ENCODE measurements at regions not wholly inside any gene's neighbourhood (a gene's known extent, or its start where the extent isn't known, plus 50 kb on each side); places are given as distances from the start of the nearest gene placed in this dataset.

- H3K27me3 ChIP-seq = no peaks in the 10 kb centered on the region
- TF ChIP-seq CTCF (IDR thresholded peaks at IDR 0.05) = no peak
- DNase-seq (no peak), ATAC-seq (no peak)
- H3K4me1 ChIP-seq = no peaks in the 10 kb centered on the region
- intact Hi-C loops (cut with DNase I) = no loop called here
- H3K27ac ChIP-seq = no peak overlapping the region
- H3K4me3 ChIP-seq = no peak overlapping the region
- H3K36me3 ChIP-seq = no peaks in the 10 kb centered on the region
- no peaks in the 10 kb centered on the region for H3K9me3 ChIP-seq
Measured at GRCh38 chr10:91135113-91135512, 85.3 kb upstream of the PCGF5 start.

DNA sequence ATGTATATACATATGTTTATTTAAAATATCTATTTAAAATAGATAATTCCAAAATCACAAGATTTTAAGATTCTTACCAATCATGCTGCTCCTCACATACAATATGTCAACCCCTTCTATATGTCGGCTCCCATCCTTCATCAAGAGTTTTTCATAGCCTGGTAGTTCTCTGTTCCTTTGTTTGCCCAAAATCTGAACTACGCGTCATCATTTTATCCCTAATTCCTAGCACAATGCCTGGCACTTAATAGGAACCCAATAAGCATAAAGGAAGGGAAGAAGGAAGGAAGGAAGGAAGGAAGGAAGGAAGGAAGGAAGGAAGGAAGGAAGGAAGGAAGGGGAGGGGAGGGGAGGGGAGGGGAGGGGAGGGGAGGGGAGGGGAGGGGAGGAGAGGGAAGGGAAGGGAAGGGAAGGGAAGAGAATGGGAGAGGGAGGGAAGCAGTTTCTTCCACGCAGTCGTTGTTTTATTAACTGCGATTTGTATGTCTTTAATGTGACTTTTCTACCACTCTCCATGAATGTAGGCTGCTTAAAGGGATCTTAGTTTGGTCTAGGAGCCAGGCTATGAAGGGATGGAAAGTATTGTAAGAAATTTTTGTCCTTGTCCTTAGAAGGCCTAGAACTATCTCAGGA, 83.3 kb upstream of the PCGF5 start:
- H3K9me3 ChIP-seq = no peaks in the 10 kb centered on the region
- ATAC-seq (no peak), DNase-seq (no peak)
- H3K4me3 ChIP-seq = no peak overlapping the region
- no peak overlapping the region for H3K27ac ChIP-seq
- no peak for TF ChIP-seq CTCF (IDR thresholded peaks at IDR 0.05)
- H3K4me1 ChIP-seq = no peaks in the 10 kb centered on the region
- H3K36me3 ChIP-seq = no peaks in the 10 kb centered on the region
- H3K27me3 ChIP-seq = no peaks in the 10 kb centered on the region
- intact Hi-C loops (cut with DNase I) = no loop called here

DNA sequence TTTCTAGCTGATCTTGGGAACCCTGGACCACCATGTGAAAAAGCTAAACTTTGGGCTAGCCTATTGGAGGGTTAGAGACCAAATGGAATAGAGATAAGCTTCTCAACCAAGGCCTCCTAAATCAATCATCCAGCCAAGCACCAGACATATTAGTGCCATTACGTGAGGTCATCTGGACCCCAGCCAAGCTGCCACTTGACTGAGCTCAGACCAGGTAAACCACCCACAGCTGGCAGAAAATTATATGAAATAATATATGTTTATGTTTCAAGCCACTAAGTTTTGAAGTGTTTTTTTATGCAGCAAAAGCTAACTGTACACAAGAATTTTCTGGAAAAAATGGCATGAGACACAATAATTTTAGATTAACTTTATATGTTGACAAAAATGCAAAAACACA, 82.6 kb upstream of the PCGF5 start:
- Histone ChIP-seq H3K36me3 (no peaks in the 10 kb centered on the region), H3K4me3 (no peak overlapping the region), H3K9me3 (no peaks in the 10 kb centered on the region), H3K27me3 (no peaks in the 10 kb centered on the region), H3K4me1 (no peaks in the 10 kb centered on the region), H3K27ac (no peak overlapping the region)
- DNase-seq (no peak), ATAC-seq (no peak)
- no peak for TF ChIP-seq CTCF (IDR thresholded peaks at IDR 0.05)
- intact Hi-C loops (cut with DNase I) = no loop called here

DNA sequence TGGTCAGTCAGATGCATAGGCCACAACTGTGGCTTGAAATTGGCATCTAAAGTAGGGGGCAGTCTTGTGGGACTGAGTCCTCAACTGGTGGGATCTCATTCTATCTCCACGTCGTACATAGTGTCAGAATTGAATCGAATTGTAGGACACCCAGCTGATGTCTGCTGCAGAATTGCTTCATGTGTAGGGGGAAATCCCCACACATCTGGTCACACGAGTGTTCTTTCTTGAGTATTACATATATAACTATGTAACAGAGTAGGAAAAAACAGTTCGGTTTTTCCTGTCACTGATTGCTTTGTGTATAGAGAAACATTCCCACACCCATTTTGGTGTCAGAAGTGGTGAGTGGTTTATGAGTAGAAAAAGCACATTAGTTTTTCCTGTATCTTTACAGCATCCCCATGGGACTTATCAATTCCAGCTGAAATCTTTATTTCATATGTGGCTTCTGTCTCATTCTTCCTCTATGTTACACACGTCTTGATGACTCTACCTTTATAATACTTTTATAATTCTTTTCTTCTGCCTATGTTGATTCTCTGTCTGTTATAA, 79.4 kb upstream of the PCGF5 start:
- no peak overlapping the region for H3K4me3 ChIP-seq
- TF ChIP-seq CTCF (IDR thresholded peaks at IDR 0.05) = no peak
- no peaks in the 10 kb centered on the region for H3K36me3 ChIP-seq
- intact Hi-C loops (cut with DNase I) = no loop called here
- no peak for DNase-seq
- no peaks in the 10 kb centered on the region for H3K9me3 ChIP-seq
- no peaks in the 10 kb centered on the region for H3K27me3 ChIP-seq
- ATAC-seq = no peak
- H3K4me1 ChIP-seq = no peaks in the 10 kb centered on the region
- no peak overlapping the region for H3K27ac ChIP-seq

DNA sequence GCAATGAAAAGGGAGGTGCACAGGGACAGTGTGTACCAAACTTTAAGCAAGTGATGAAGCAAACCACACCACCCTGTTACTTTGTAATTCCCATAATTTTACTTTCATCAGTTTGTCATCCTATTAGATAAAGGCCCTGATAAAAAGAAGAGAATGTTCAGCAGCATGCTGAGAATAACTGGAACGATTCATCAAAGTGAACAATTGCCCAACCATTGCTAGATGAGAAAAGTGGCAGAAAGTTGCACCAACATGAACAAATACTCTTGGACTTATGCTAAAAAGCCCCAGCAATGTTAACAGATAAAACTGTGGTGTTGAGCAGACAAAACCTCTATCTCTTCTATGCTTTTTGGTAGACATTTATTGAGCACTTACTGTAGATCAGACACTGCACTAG, 75.5 kb upstream of the PCGF5 start:
- no peaks in the 10 kb centered on the region for H3K27me3 ChIP-seq
- no peak for TF ChIP-seq CTCF (IDR thresholded peaks at IDR 0.05)
- intact Hi-C loops (cut with DNase I) = no loop called here
- no peak overlapping the region for H3K4me3 ChIP-seq
- H3K36me3 ChIP-seq = no peaks in the 10 kb centered on the region
- H3K27ac ChIP-seq = no peak overlapping the region
- DNase-seq (no peak), ATAC-seq (no peak)
- no peaks in the 10 kb centered on the region for H3K4me1 ChIP-seq
- no peaks in the 10 kb centered on the region for H3K9me3 ChIP-seq

GRCh38 chr10:91146146-91146545, 74.3 kb upstream of the PCGF5 start:
- H3K36me3 ChIP-seq = no peaks in the 10 kb centered on the region
- no peak overlapping the region for H3K27ac ChIP-seq
- DNase-seq (no peak), ATAC-seq (no peak)
- no peaks in the 10 kb centered on the region for H3K27me3 ChIP-seq
- H3K9me3 ChIP-seq = no peaks in the 10 kb centered on the region
- H3K4me3 ChIP-seq = no peak overlapping the region
- TF ChIP-seq CTCF (IDR thresholded peaks at IDR 0.05) = no peak
- intact Hi-C loops (cut with DNase I) = no loop called here
- no peaks in the 10 kb centered on the region for H3K4me1 ChIP-seq
